ENCODE measurements at regions not wholly inside any gene's neighbourhood (a gene's known extent, or its start where the extent isn't known, plus 50 kb on each side); places are given as distances from the start of the nearest gene placed in this dataset.

GRCh38 chr14:104521816-104522745, 57.5 kb upstream of the C14orf180 start:
- no peak for DNase-seq

- DNase-seq, result no peak
Observed at GRCh38 chr14:104522926-104523545, 56.5 kb upstream of the C14orf180 start.

- no peak for DNase-seq
Observed at GRCh38 chr14:104523546-104523935, 56.0 kb upstream of the C14orf180 start.

GRCh38 chr14:104524726-104525125, 54.8 kb upstream of the C14orf180 start:
- DNase-seq, result no peak

- no peak for DNase-seq
Observed at GRCh38 chr14:104526723-104527645, 52.6 kb upstream of the C14orf180 start.

GRCh38 chr14:104527857-104528459, 51.6 kb upstream of the C14orf180 start:
- no peak for DNase-seq

GRCh38 chr14:104528496-104528895, 51.1 kb upstream of the C14orf180 start:
- DNase-seq, result no peak

Measured in KG1 (cell line).